ENCODE measurements at regions not wholly inside any gene's neighbourhood (a gene's known extent, or its start where the extent isn't known, plus 50 kb on each side); places are given as distances from the start of the nearest gene placed in this dataset.
"Not testable (repeated sequence)": the region's sequence is repeated elsewhere in the genome, so short reads cannot be mapped to it uniquely, and the experiment has no call there.

DNA sequence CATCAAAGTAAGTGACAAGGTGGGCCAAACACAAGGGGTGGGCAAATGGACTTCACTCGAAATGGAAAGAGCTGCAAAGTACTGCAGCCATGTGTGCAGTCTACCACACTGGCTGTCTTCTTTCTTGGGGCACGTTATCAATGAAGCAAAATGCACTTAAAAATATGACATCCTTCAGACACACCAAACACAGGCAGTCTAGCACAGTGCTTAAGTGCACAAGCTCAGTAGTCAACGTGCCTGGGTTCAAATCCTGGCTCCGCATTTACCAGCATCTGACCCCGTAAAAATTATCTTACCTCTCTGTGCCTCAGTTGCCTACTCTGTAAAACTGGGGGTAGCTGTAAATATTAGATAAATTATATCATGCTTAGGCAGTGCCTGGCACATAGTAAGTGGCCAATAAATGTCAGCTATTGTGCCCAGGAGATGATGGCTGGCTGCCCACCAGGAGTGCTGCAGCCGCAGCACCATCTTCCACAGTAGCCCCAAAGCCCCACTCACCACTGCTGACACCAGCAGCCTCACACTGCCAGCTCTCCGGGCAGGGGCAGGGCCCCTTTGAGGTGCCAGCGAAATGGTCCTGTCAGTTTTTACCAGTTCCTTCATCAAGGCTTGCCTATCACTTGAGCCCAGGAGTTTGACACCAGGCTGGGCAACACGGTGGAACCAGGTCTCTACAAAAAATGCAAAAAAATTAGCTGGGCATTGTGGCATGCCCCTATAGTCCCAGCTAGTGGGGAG, 121.8 kb upstream of the SLC1A4 start:
- Mint-ChIP-seq H3K4me1 (ENCODE audit: low read depth in 2 of 2) (peaks cover 0 to 5% of the 10 kb centered on the region in 2 donors), H3K9me3 (no peaks in the 10 kb centered on the region), H3K27ac (no peak overlapping the region), H3K4me3 (no peak overlapping the region), H3K36me3 (no peaks in the 10 kb centered on the region), H3K27me3 (peaks cover 8% of the 10 kb centered on the region in 2 donors)
- DNase-seq (ENCODE audit: low spot score) (no peak), ATAC-seq (no peak)

DNA sequence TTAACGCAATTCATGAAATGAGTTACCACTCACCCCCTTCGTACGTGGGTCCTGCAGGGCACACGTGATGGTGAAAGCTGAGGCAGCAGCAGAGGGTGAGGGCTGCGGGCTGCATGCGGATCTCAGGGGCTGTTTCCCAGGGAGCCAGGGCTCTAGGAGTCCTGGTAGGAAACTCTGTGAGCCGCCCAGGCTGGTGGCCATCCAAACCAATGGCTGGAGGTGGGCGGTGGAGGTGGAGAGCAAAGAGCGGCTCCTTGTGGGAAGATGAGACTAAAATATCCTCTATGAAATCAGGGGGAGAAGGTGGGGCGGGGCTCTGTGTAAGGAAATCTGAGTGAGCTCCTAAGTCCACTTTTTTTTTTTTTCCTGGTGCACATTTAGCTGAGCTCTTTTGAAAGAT, 120.1 kb upstream of the SLC1A4 start:
- peaks cover 8 to 11% of the 10 kb centered on the region in 2 donors for H3K27me3 Mint-ChIP-seq
- H3K4me1 Mint-ChIP-seq (ENCODE audit: low read depth in 2 of 2) = peaks cover 6 to 11% of the 10 kb centered on the region in 2 donors
- H3K36me3 Mint-ChIP-seq = no peaks in the 10 kb centered on the region
- ATAC-seq (no peak), DNase-seq (ENCODE audit: low spot score) (no peak)
- H3K9me3 Mint-ChIP-seq = no peaks in the 10 kb centered on the region
- H3K4me3 Mint-ChIP-seq = no peak overlapping the region
- no peak overlapping the region for H3K27ac Mint-ChIP-seq

DNA sequence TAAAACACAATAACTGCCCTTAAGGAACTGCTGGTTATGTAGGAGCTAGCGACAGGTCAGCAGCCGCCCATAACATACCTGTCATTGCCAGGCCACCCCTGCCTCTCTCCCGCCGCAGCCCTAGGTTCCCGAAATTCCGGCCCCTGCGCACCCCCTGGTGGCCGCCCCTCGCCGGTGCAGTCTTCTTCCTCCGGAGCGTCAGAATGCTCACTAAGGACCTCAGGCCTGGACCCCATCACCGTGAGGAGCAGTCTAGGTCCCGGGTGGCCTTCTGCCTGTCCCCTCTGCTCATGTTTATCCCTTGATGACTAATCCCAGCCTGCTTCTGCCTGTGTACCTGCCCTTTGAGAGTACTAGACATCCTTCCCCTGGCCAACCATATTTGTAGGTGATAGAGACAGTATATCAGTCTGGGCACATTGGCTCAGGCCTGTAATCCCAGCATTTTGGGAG, 115.7 kb upstream of the SLC1A4 start:
- no peak overlapping the region for H3K4me3 Mint-ChIP-seq
- peaks cover 6 to 7% of the 10 kb centered on the region in 2 donors for H3K4me1 Mint-ChIP-seq (ENCODE audit: low read depth in 2 of 2)
- H3K9me3 Mint-ChIP-seq = no peaks in the 10 kb centered on the region
- H3K27me3 Mint-ChIP-seq = peaks cover 0 to 14% of the 10 kb centered on the region in 2 donors
- DNase-seq (ENCODE audit: low spot score) (peak; percentile 69), ATAC-seq (peak; percentile 78 to 87)
- H3K27ac Mint-ChIP-seq = no peak overlapping the region
- H3K36me3 Mint-ChIP-seq = no peaks in the 10 kb centered on the region

DNA sequence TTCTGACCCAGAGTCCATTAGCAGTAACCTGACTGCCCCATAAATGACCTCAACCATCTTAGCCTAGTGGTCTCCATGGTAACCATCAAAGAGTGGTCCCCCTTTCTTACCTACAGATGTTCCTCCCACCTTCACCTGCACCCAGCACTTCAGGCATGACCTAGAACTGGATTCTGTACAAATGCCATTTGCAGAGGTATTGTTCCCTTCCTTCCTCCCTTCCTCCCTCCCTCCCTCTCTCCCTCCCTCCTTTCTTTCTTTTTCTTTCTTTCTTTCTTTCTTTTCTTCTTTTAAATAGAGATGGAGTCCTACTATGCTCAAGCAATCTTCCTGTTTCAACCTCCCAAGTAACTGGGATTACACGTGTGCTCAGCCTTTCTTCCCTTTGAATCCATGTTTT, 114.6 kb upstream of the SLC1A4 start:
- H3K4me1 Mint-ChIP-seq (ENCODE audit: low read depth in 2 of 2) = peaks cover 6 to 7% of the 10 kb centered on the region in 2 donors
- no peaks in the 10 kb centered on the region for H3K36me3 Mint-ChIP-seq
- no peaks in the 10 kb centered on the region for H3K9me3 Mint-ChIP-seq
- H3K27ac Mint-ChIP-seq = no peak overlapping the region
- ATAC-seq (no peak), DNase-seq (ENCODE audit: low spot score) (no peak)
- H3K4me3 Mint-ChIP-seq = no peak overlapping the region
- peaks cover 0 to 13% of the 10 kb centered on the region in 2 donors for H3K27me3 Mint-ChIP-seq

DNA sequence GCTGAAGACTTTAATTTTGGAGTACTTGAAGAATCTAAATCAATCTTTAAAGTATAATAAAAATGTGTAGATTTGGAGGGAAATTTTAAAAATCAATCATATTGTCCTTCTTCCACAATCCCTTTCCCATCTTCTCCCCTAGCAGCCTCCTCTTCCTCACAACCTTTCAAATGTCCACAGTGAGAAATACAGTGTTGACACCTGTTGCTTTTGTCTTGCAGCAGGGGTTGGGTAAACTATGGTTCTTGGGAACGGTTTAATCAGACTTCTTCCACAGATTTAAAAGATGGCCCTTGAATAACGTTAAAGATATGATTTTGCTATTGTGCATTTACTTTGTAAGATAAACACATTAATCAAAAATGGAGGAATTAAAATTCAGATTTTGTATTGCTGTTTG, 113.8 kb upstream of the SLC1A4 start:
- Mint-ChIP-seq H3K4me3 (no peak overlapping the region), H3K36me3 (no peaks in the 10 kb centered on the region), H3K27ac (no peak overlapping the region), H3K9me3 (no peaks in the 10 kb centered on the region), H3K4me1 (ENCODE audit: low read depth in 2 of 2) (peaks cover 6 to 7% of the 10 kb centered on the region in 2 donors), H3K27me3 (peaks cover 0 to 13% of the 10 kb centered on the region in 2 donors)
- DNase-seq (ENCODE audit: low spot score) (no peak), ATAC-seq (no peak)

DNA sequence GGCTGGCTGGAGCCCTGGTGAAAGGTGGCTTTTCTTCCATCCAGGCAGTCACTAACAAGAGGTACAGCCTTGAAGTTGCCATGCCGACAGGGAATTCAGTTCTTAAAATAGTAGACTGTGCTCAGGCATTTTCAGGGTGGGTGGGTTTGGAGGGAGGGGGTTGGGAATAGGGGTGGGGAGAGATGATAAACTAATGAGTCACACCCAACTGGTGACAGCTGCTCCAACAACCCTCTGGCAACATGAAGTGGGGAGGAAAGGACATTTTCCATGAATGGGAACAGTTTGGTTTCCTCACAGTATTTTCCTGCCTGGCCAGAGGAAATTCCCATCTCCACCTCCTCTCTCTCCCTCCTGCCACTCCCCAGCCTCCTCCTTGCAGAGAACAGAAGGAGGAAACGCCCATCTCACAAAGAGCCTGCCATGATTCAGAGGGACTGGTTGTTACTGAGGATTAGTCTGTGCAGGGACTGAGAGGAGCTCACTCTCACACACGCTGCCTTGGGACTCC, 113.0 kb upstream of the SLC1A4 start:
- DNase-seq (ENCODE audit: low spot score) = no peak
- no peaks in the 10 kb centered on the region for H3K36me3 Mint-ChIP-seq

DNA sequence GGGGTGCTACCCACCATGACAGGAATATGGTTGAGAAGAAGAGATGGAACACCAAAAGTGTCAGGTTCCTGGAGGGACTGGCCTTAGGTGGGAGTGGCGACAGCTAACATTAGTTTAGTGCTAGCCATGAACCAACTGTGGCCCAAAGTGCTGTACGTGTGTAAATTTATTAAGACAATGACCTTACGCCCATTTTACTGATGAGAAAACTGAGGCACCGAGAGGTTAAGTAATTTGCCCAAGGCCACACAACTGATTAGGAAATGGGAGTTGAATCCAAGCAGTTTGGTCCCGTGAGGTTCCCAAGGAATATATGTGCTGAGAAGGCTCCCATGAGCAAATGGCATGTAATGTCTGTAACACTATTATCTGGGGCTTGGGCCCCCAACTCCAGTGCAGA, 109.5 kb upstream of the SLC1A4 start:
- Mint-ChIP-seq H3K4me1 (ENCODE audit: low read depth in 2 of 2) (peaks cover 12 to 13% of the 10 kb centered on the region in 2 donors), H3K36me3 (no peaks in the 10 kb centered on the region), H3K27me3 (peaks cover 0 to 15% of the 10 kb centered on the region in 2 donors), H3K27ac (no peak overlapping the region), H3K4me3 (no peak overlapping the region), H3K9me3 (no peaks in the 10 kb centered on the region)
- DNase-seq (ENCODE audit: low spot score) (no peak), ATAC-seq (no peak)

More for the DNA sequence above, 113.0 kb upstream of the SLC1A4 start:
- Mint-ChIP-seq H3K27me3 (peaks cover 0 to 13% of the 10 kb centered on the region in 2 donors), H3K4me3 (no peak overlapping the region), H3K9me3 (no peaks in the 10 kb centered on the region), H3K4me1 (ENCODE audit: low read depth in 2 of 2) (peaks cover 13% of the 10 kb centered on the region in 2 donors), H3K27ac (no peak overlapping the region)
- no peak for ATAC-seq

DNA sequence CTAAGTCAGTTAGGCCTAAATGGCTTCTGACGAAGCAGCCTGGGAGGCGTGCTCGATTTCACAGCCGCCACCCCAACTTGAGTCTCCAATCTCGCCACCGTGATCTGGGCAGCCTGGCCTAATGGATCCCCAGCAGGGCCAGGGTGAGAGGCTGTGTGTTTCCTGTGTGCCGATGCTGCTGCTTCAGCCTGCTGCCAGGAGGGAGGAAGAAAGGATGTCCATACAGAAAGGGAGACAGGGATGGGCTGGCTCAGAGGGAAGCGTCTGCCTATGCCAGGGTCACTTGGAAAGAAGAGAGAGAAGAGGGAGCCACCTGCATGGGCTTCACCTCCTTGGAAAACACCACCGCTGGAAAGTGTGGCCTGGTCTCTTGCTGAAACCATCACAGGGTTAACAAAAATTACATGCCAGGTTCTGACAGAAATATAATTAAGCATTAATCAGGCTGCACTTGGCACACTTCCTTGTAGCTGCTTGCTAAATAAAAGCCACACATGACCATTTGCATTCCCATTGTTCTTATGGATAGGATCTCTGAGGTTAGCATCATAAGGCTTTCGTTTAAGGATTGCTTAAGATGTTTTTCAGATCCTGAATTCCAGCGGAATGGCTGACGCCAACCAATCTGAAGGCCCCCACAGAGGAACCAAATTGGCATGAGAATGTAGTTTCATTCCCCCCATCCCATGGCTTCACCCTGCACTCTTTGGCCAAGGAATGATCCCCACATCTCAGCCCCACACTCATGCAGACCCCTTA, 108.8 kb upstream of the SLC1A4 start:
- ATAC-seq (no peak), DNase-seq (ENCODE audit: low spot score) (no peak)
- Mint-ChIP-seq H3K4me1 (ENCODE audit: low read depth in 2 of 2) (peaks cover 12 to 13% of the 10 kb centered on the region in 2 donors), H3K9me3 (no peaks in the 10 kb centered on the region), H3K36me3 (no peaks in the 10 kb centered on the region), H3K27me3 (peaks cover 0 to 14% of the 10 kb centered on the region in 2 donors), H3K27ac (peak overlapping the region in 1 of 2 donors; percentile 26), H3K4me3 (no peak overlapping the region)

DNA sequence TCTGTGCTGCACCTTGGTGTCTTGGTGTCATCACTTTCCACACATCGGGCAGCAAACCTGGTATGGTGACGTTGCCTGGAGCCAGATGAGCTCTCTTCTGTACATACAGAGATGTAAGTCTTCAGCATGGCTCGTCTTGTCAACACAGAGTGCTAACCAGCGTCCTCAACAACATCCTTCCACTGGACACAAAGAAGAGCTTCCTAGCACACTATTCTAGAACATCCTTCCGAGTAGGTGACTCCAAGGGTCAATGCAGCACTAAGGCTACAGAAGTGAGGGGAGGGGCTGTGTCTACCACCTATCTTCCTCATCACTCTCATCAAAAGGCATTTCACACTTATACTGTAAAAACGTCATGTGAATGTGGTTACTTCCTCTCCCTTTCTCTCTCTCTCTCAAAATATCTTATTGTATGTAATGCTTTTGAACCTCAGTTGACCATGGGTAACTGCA, 108.1 kb upstream of the SLC1A4 start:
- Mint-ChIP-seq H3K27me3 (peaks cover 0 to 12% of the 10 kb centered on the region in 2 donors), H3K4me3 (peak overlapping the region; percentile 42), H3K27ac (peak overlapping the region in 1 of 2 donors; percentile 26), H3K36me3 (no peaks in the 10 kb centered on the region), H3K4me1 (ENCODE audit: low read depth in 2 of 2) (peaks cover 12 to 13% of the 10 kb centered on the region in 2 donors), H3K9me3 (no peaks in the 10 kb centered on the region)
- peak; percentile 45 to 69 for ATAC-seq
- no peak for DNase-seq (ENCODE audit: low spot score)

DNA sequence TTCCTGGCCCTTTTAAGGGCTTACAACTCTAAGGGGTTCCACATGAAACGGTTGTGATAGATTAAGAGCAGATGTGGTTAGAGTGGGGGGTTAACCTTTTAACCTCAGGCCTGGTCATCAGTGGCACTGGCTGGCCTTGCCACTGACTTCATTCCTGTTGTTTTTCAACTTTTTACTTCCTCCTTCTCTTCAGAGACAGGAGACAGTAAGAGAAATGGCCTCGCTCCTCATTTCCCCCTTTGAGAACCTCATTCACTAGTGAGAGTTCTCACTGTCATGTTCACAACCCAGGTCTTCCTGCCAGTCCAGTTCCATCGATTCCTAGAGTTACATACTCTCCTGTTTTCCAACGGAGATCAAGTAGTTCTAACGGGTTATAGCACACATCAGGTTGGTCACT, 101.6 kb upstream of the SLC1A4 start:
- Mint-ChIP-seq H3K27me3 (peaks cover 9 to 10% of the 10 kb centered on the region in 2 donors), H3K9me3 (no peaks in the 10 kb centered on the region), H3K27ac (no peak overlapping the region)

DNA sequence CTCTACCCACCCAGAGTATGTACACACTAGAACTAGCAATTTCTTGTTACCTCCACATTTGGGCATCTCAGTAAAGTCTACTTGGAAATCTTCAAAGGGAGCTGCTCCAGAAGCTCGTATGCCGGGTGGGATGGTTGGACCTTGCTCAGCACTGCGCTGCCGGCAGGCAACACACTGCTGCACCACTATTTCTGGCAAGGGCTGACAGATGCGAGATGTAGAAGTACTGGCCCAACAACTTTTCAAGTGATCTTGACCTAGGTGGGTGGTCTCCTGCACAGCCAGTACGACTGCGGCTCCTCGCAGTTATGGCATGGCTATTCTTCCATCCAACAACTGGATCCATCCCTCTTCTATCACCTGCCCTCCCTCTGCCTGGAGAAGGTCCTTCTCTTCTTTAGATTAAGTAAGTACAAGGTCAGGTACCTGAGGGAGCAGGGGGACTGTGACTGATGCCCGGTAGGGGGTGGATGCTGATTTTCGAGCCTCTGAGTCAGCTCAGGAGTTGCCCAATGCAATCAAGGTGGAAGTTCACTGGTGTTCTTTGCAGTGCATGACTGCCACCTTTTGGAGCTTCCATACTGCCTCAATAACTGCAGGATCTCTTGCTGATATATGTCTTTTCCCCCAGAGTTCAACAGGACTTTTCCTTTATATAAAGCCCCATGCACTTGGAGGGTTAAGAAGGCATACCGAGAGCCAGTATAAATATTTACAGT, 100.4 kb upstream of the SLC1A4 start:
- peaks cover 16 to 19% of the 10 kb centered on the region in 2 donors for H3K27me3 Mint-ChIP-seq
- H3K36me3 Mint-ChIP-seq = no peaks in the 10 kb centered on the region
- ATAC-seq = no peak
- H3K27ac Mint-ChIP-seq = no peak overlapping the region
- no peaks in the 10 kb centered on the region for H3K9me3 Mint-ChIP-seq
- H3K4me1 Mint-ChIP-seq (ENCODE audit: low read depth in 2 of 2) = no peaks in the 10 kb centered on the region
- no peak for DNase-seq (ENCODE audit: low spot score)
- H3K4me3 Mint-ChIP-seq = no peak overlapping the region

More for the DNA sequence above, 101.6 kb upstream of the SLC1A4 start:
- DNase-seq (ENCODE audit: low spot score) = no peak
- H3K4me3 Mint-ChIP-seq = no peak overlapping the region
- no peaks in the 10 kb centered on the region for H3K36me3 Mint-ChIP-seq
- no peaks in the 10 kb centered on the region for H3K4me1 Mint-ChIP-seq (ENCODE audit: low read depth in 2 of 2)
- no peak for ATAC-seq

DNA sequence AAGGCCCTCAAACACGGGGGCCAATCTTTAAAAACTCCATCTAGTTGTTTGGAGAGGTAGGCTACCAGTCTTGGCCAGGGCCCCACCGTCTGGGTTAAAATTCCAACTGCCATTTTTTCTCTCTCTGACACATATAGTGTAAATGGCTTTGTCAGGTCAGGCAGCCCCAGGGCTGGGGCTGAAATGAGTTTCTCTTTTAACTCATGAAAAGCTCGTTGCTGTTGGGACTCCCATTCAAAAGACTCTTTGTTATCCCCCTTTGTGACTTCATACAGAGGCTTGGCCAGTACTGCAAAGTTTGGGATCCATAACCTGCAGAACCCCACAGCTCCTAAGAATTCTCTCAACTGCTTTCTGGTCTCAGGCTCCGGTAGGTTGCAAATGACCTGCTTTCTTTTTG, 99.4 kb upstream of the SLC1A4 start:
- DNase-seq (ENCODE audit: low spot score) = no peak
- Mint-ChIP-seq H3K36me3 (no peaks in the 10 kb centered on the region), H3K9me3 (no peaks in the 10 kb centered on the region), H3K27ac (no peak overlapping the region), H3K27me3 (peaks cover 20 to 22% of the 10 kb centered on the region in 2 donors), H3K4me3 (no peak overlapping the region), H3K4me1 (ENCODE audit: low read depth in 2 of 2) (no peaks in the 10 kb centered on the region)
- no peak for ATAC-seq

DNA sequence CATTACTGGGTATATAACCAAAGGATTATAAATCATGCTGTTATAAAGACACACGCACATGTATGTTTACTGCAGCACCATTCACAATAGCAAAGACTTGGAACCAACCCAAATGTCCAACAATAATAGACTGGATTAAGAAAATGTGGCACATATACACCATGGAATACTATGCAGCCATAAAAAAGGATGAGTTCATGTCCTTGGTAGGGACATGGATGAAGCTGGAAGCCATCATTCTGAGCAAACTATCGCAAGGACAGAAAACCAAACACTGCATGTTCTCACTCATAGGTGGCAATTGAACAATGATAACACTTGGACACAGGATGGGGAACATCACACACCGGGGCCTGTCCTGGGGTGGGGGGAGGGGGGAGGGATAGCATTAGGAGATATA, 92.6 kb upstream of the SLC1A4 start:
- not testable (repeated sequence) for ATAC-seq; H3K4me3 Mint-ChIP-seq; H3K36me3 Mint-ChIP-seq; DNase-seq (ENCODE audit: low spot score); H3K4me1 Mint-ChIP-seq (ENCODE audit: low read depth in 2 of 2); H3K9me3 Mint-ChIP-seq; H3K27ac Mint-ChIP-seq
- H3K27me3 Mint-ChIP-seq = peaks cover 21 to 22% of the 10 kb centered on the region in 2 donors

Data from natural killer cell treated with Interleukin-12 subunit alpha and Interleukin-12 subunit beta and Interleukin-15 and Interleukin-18, amount 100 ng/mL, for 72 hours (primary cell).